NCI-H748 treated with DMSO at 0.1 percent for 48 hours (cell line): ENCODE measurements at regions not wholly inside any gene's neighbourhood (a gene's known extent, or its start where the extent isn't known, plus 50 kb on each side); places are given as distances from the start of the nearest gene placed in this dataset.
"Not testable (repeated sequence)": the region's sequence is repeated elsewhere in the genome, so short reads cannot be mapped to it uniquely, and the experiment has no call there.

Source experiments
- DNase-seq: peaks from one replicate; lab custom pipeline; 2025; lab: John Stamatoyannopoulos, UW

DNA sequence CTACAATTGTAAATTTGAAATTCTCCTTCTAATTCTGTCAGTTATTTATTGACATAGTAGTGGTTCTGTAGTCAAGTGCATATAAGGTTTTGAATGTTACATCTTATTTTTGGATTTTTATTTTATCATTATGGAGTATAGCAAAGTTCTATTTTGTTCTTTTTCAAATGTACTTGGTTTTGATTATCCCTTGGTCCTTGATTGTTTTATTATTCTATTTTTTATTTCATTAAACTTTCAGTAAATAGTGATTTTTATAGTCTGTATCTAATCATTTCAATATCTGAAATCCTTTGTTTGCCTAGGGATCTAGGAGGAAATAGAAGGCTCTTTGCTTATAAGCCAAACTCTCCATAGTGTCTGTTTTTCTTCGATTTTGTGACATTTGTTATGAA, 87.8 kb downstream of the HFE start:
- DNase-seq = no peak

DNA sequence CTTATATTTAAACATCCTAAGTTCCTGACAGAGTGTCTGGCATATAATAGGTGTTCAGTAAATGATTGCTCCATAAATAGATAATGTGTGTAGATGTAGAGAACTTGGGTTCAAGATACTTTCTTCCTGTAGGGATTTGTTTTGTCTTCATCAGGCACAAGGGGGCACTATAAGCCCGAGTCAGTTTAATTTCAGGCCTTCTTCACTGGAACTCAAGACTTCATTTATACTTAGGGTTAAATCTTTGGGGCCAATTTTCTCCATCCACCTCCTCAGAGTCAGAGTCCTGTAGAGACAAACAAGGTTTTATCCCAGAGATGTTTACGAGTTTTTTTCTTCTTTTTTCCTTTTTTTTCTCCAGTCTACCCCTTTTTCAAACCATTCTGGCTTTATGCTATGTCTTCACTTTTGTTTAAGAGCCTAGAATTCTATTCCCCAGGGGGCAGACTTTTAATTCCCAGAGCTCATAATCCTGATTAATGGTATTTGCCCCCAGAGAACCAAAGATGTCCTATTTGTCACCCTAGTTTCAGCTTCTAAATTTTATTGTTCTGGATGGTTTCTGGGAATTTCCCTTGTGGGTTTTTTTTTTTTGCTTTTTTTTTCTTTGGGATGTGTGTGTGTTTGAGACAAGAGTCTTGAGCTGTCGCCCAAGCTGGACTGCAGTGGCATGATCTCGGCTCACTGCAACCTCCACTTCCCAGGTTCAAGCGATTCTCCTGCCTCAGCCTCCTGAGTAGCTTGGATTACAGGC, 88.4 kb downstream of the HFE start:
- DNase-seq = peak; percentile 87

DNA sequence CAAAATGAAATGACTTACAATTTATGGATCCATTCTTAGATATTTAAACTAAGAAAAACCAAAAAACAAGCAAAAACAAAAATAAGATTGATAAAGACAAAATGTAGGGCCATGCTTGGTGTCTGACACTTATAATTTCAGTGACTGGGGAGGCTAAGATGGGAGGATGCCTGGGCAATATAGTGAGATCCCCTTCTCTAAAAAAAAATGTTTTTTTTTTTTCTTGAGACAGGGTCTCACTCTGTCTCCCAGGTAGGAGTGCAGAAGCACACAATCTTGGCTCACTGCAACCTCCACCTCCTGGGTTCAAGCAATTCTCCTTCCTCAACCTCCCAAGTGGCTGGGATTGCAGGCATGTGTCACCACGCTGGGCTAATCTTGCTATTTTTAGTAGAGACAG, 92.4 kb downstream of the HFE start:
- no peak for DNase-seq

DNA sequence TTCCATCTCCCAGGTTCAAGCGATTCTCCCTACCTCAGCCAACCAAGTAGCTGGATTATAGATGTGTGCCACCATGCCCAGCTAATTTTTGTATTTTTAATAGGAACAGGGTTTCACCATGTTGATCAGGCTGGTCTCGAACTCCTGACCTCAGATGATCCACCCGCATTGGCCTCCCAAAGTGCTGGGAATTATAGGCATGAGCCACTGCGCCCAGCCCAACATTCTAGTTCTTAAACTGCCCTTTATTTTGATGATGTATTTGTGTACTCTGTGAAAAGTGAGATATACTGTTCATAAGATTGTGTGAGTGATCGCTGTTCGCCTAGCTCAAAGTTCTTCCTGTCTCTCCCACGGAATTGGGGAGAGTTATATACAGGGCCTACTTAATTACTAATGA, 93.1 kb downstream of the HFE start:
- no peak for DNase-seq

DNA sequence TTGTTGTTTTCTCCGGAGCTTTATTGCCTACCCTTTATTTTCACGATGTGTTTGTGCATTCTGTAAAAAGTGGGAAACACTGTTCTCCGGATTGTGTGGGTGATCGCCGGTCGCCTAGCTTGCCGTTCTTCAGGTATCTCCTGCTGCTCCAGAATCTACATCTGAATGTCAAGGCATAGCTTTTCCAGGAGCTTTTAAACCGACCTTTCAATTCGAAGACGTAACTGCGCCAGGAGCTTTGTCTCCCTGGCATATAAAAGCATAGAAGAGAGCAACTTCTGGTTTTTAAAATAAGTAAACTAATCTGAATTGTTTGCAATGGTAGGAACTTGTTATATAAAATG, 96.0 kb downstream of the HFE start:
- no peak for DNase-seq

DNA sequence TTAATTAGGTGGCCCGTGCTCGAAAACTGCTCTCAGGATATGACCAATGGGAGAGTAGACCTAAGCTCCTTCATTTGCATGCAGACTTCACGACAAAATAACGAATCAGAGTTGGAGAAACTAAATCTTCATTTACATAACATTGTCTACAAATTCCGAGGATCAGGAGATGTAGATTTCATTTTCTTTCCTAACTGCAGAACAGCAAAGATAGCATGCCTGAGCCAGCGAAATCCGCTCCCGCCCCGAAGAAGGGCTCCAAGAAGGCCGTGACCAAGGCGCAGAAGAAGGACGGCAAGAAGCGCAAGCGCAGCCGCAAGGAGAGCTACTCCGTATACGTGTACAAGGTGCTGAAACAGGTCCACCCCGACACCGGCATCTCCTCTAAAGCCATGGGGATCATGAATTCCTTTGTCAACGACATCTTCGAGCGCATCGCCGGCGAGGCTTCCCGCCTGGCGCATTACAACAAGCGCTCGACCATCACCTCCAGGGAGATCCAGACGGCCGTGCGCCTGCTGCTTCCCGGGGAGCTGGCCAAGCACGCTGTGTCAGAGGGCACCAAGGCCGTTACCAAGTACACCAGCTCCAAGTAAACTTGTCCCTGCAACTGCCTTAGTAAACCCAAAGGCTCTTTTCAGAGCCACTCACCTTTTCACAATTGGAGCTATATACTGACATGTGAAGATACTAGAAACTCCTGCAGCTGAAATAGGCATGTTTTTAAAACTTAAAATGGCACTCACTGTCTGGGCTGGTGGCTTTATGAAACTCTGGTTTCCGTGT, 96.5 kb downstream of the HFE start:
- DNase-seq = no peak

DNA sequence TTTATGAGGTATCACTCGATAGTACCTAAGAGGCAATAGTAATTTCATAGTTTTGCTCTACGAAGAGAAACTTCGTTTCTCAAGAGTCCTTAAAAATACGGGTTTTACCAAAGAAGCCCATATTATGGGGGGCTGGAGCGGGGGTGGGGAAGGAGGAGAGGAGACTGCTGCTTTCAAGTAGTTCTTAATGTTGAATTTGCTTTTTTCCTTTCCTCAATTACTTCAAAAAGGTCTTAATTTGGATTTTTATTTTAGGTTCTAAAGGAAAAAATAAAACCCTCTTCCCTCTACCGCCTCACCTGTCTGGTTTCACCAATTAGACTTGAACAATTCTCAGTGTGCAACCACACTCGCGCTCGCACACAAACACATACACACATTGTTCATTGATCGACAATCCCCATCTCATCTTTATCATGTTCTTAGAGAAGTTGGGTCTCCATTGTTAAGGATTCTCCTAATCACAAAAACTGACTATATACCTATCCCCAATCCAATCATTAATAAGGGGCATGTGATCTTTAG, 97.2 kb downstream of the HFE start:
- no peak for DNase-seq

DNA sequence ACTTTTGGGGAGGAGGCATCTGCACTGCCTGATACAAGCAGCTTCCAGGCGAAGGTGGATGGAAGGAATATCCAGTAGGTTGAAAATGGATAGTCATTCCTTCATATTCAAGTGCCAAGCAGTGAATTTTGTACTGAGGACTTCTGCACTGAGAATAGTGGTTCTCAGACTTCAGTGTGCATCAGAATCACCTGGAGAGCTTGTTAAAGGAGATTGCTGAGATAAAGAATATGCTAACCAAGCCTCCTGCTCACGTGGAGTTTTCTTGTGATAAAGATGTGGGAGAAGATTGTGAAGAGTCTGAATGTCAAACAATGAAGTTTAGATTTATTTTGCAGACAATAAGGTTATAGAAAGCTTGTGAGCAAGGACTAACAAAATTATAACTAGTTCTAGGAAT, 97.8 kb downstream of the HFE start:
- no peak for DNase-seq

DNA sequence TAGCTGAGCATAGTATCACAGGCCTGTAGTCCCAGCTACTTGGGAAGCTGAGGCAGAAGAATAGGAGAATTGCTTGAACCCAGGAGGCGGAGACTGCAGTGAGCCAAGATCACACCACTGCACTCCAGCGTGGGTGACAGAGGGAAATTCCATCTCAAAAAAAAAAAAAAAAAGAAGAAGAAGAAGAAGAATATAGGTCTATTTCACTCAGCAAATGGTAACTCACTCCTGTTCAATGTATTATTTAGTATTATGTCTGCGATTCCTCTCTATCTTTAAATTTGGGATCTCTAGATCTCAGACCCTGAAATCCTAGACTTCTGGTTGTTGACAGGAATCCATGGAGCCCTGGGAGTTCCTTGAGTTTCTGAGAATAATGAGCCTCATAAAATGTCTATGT, 98.6 kb downstream of the HFE start:
- DNase-seq = no peak

DNA sequence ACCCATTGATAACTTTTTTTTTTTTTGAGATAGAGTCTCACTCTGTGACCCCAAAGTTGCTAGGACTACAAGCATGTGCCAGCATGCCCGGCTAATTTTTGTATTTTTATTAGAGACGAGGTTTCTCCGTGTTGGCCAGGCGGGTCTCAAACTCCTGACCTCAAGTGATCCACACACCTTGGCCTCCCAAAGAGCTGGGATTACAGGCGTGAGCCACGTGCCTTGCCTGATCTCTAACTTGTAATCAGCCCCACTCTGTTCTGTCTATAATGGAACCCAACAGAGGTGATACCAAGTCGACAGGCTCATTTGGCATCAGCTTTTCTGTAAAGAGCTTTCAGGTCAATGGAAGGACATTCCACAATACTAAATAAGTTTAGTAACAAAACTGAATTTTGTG, 99.4 kb downstream of the HFE start:
- DNase-seq = no peak

DNA sequence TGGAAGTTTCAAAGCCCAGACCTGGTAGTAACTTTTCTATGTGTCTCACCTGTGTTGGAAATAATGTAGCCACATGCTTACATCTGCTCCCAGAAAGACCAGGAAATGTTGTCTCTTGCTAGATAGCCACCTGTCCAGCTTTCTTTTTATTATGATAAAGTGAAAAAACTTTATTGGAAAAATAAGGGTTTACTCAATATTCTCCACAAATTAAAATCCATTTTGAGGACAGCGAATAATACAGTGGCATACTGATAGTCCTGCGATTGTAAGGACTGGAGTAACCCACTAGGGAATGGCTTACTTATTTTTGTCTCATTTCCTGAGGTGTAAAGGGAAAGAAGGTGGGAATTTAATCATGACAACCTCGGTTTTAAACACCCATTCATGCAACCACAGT, 100.1 kb downstream of the HFE start:
- no peak for DNase-seq

DNA sequence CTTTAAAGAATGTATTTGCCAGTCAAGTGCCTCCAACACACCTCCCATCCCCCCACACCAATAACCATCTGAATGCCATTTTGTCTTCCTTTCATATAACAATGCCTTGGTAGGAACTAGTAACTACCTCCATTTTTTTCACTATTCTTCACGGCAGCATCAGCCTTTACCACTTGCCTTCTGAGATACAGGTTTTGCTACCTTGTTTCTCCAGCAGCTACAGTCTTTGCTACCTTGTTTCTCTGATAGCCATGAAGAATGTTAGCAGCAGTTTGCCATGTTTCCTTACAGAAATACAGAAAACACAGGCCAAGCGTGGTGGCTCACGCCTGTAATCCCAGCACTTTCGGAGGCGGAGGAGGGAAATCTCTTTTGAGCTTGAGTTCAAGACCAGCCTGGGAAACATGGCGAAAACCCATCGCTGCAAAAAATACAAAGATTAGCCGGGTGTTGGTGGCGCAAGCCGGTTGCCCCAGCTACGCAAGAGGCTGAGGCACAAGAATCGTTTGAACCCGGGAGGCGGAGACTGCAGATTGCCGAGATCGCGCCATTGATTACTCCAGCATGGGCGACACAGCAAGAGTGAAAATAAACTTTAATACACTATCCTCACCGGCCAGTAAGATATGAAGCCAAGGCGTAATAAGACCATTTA, 100.9 kb downstream of the HFE start:
- peak; percentile 55 for DNase-seq

DNA sequence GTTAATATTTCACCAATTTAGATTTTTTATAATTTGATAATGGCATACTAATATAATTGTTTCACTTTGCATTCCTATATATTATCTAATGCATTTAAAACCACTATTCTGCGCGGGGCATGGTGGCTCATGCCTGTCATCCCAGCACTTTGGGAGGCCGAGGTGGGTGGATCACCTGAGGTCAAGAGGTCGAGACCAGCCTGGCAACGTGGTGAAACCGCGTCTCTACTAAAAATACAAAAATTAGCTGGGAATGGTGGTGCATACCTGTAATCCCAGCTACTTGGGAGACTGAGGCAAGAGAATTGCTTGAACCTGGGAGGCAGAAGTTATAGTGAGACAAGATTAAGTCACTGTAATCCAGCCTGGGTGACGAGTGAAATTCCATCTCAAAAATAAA, 104.3 kb downstream of the HFE start:
- DNase-seq = not testable (repeated sequence)

DNA sequence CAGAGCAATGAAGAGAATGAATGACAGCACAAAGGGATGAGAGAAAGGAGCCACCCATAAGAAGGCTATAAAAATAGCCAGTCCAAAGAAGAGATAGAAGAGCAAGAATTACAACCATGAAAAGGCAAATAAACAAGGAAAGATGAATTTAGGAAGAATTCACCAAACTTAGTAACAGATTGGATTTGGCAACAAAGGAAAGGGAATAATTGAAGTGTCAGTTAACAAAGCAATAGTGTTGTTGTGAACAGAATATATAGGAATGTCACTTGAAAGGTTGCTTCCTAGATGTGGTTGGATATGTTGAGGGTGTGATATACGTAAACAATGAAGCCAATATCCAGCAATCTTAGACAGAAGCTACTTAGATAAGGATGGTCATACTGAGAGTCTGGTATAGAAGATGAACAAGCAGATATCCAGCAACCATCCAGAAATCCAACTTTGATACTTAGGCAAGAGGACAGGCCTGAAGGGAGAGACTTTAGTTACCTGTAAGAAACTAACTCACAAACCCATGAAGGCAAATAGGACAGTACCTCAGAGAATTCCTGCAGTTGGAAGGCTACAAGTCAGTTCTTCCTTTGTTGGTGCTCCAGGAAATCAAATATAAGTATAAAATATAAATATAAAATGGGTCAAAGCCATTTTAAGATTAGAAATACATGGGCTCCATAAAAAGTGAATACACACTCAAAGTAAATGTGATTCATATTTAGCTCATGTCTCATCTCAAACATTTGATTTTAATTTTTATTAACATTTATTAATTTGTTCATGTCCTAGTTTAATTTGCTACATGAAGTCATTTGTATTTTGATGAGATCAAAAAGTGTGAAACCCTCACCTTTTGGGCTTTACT, 106.5 kb downstream of the HFE start:
- no peak for DNase-seq

DNA sequence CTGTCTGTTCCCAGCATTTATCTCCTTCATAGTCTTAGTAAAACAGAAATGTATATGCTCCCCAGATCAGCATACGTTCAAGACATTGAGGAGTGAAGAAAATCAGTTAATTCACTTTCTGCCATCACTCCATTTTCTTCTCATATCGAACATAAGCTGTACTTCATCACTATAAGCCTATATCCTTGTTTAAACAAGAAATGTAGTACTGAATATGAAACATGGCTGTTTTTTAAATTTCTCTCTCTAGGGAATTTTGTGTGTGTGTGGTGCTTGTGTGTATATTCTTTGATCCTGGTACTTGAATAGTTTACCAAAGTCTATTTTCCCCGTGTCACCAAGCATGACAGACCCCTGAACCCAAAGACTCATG, 107.1 kb downstream of the HFE start:
- DNase-seq = no peak

DNA sequence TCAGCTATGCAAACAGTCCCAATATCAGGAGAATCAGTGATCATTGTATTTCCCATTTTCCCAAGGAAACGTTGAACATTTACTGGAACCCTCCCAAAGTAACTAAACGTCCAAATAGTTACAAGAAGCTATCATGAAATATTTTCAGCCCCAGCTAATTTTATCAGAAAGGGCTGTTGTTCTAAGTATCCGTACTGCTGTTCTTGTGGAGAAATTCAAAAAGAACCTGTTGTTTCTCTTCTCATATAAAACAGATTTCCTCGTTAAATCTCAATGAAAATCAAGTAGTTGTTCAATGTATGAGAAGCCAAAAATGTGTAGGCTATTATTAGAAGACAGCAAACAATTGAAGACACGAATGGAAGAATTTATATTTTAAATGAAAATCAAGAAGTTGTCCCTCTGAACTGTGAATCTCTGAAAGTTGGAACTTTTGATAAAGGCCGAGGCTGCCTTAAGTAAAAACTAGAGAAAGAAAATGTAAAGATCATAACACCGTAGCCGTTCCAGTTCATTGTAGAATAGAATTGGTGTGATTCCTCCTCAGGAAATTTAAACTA, 107.7 kb downstream of the HFE start:
- DNase-seq = no peak

DNA sequence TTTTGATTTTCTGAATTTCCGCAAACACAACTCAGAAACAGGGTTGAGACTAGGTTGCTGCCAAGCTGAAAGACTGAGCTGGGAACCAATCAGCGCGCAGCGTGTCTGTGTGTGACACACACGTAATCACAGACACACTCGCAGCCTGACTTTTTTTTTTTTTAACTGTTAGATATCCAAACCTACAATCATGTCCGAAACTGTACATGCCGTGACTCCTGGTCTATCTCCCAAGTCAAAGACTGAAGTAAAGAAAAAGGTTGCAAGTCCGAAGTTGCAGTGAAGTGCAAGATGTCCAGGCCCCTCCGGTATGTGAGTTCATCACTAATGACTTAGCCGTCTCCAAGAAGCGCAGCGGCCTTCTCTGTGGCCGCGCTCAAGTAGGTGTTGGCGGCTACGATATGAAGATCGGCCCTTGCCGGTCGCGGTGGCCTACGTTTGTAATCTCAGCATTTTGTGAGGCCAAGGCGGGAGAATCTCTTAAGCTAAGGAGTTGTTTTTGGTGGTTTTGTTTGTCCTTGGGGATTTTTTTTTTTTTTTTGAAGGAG, 108.2 kb downstream of the HFE start:
- peak; percentile 82 for DNase-seq

DNA sequence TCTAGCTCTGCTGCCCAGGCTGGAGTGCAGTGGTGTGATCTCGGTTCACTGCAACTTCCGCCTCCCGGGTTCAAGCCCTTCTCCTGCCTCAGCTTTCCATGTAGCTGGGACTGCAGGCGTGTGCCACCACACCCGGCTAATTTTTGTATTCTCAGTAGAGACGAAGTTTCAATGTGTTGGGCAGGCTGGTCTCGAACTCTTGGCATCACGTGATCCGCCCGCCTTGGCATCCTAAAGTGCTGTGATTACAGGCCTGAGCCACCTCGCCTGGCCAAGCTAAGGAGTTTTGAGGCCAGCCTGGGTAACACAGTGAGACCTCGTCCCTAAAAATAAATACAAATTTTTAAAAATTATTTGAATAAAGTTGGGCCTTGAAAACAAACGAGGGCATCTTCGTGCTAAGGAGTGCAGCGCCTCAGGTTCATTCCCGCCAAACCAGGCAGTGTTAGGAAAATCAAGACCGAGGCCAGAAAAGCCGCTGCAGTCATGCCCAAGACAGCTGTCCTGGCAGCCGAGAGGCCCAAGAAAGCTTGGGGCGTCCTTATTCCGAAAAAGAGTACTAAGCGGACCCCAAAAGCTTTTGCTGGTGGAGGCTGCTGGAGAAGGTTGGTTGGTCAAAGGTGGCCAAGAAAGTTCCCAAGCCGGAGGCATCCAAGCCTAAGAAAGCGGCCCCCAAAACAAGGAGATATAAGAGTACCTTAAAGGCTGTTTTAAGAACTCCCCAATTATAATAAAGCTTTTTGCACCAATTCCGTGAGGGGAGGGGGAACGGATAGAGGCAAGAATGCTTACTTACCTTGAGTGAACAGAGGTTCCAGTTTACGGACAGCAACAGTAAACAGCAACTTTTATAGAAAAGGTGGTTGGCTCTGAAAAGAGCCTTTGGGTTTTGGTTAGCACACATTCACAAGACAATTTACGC, 109.0 kb downstream of the HFE start:
- no peak for DNase-seq

DNA sequence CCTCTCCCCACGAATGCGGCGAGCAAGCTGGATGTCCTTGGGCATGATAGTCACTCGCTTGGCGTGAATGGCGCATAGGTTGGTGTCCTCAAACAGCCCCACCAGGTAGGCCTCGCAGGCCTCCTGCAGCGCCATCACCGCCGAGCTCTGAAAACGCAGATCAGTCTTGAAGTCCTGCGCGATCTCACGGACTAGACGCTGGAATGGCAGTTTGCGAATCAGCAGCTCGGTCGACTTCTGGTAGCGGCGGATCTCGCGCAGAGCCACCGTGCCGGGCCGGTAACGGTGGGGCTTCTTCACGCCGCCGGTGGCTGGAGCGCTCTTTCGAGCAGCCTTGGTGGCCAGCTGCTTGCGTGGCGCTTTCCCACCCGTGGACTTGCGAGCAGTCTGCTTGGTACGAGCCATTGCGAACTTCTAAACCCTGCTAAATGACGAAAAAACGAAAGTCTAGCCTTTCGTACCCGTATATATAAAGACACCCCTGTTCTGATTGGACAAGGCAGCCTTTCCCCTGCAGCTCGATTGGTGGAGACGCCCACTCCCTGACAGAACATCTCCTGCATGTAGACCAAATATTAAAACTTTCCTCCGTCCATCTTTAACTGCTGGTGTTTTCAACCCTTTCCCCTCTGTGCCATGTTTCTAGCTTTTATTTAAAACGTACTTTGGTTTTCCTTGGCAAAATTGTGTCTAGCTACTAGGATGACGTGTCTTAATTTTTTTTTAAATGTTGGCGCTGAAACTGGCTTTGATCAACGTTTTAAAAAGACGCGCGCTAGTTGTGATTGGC, 109.8 kb downstream of the HFE start:
- DNase-seq = peak; percentile 97

DNA sequence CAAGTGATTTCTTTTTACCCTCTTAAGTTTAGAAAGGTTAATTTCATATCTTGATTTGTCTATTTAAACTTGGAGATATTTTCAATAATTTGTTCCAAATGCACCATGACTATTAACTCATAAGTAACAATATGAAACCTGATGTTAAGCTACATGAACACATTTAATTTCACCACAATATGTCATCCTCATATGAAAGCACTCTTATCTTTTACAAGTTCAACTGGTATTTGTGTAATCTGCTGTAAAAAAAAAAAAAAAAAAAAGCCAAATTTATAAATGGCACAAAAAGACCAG, 110.4 kb downstream of the HFE start:
- DNase-seq = no peak
